HT1080 (cell line): ENCODE measurements at regions not wholly inside any gene's neighbourhood (a gene's known extent, or its start where the extent isn't known, plus 50 kb on each side); places are given as distances from the start of the nearest gene placed in this dataset.
"Not testable (repeated sequence)": the region's sequence is repeated elsewhere in the genome, so short reads cannot be mapped to it uniquely, and the experiment has no call there.

Experiments used
- DNase-seq: peaks from one replicate; pipeline ENCODE4 v3.0.0-alpha.2; 2015; ENCODE audit warnings: low read depth

- DNase-seq, result no peak
Observed at GRCh38 chr3:89533275-89533674, 425.9 kb downstream of the EPHA3 start.

- DNase-seq, result not testable (repeated sequence)
Observed at GRCh38 chr3:89554587-89554986, 447.2 kb downstream of the EPHA3 start.

- DNase-seq, result no peak
Observed at GRCh38 chr3:89558711-89559110, 451.3 kb downstream of the EPHA3 start.

- DNase-seq, result peak; percentile 45
Observed at GRCh38 chr3:89560568-89560967, 453.1 kb downstream of the EPHA3 start.

GRCh38 chr3:89562373-89562772, 455.0 kb downstream of the EPHA3 start:
- DNase-seq, result no peak

- peak; percentile 88 for DNase-seq
Observed at GRCh38 chr3:89565098-89565497, 457.7 kb downstream of the EPHA3 start.

GRCh38 chr3:89570465-89570864, 463.0 kb downstream of the EPHA3 start:
- DNase-seq, result no peak

- DNase-seq, result no peak
Observed at GRCh38 chr3:89571298-89571697, 463.9 kb downstream of the EPHA3 start.

- DNase-seq, result no peak
Observed at GRCh38 chr3:89571707-89572106, 464.3 kb downstream of the EPHA3 start.

GRCh38 chr3:89572261-89572660, 464.8 kb downstream of the EPHA3 start:
- DNase-seq, result no peak

GRCh38 chr3:89576417-89576816, 469.0 kb downstream of the EPHA3 start:
- no peak for DNase-seq

- DNase-seq, result no peak
Observed at GRCh38 chr3:89577637-89578530, 470.5 kb downstream of the EPHA3 start.

GRCh38 chr3:89580859-89581258, 473.4 kb downstream of the EPHA3 start:
- DNase-seq, result no peak

GRCh38 chr3:89584398-89584797, 477.0 kb downstream of the EPHA3 start:
- no peak for DNase-seq

GRCh38 chr3:89586256-89586655, 478.8 kb downstream of the EPHA3 start:
- no peak for DNase-seq

GRCh38 chr3:89586676-89587075, 479.3 kb downstream of the EPHA3 start:
- DNase-seq, result no peak

GRCh38 chr3:89606151-89606550, 498.7 kb downstream of the EPHA3 start:
- peak; percentile 65 for DNase-seq

GRCh38 chr3:89612027-89612426, 504.6 kb downstream of the EPHA3 start:
- no peak for DNase-seq

GRCh38 chr3:89613241-89613640, 505.8 kb downstream of the EPHA3 start:
- DNase-seq, result no peak

GRCh38 chr3:89617706-89618105, 510.3 kb downstream of the EPHA3 start:
- no peak for DNase-seq

- DNase-seq, result no peak
Observed at GRCh38 chr3:89619263-89619662, 511.8 kb downstream of the EPHA3 start.

GRCh38 chr3:89622063-89622700, 514.8 kb downstream of the EPHA3 start:
- DNase-seq, result no peak

- DNase-seq, result no peak
Observed at GRCh38 chr3:89624494-89624893, 517.1 kb downstream of the EPHA3 start.
